Naive thymus-derived CD4-positive, alpha-beta T cell (primary cell): ENCODE measurements at regions not wholly inside any gene's neighbourhood (a gene's known extent, or its start where the extent isn't known, plus 50 kb on each side); places are given as distances from the start of the nearest gene placed in this dataset.

Experiments
- ATAC-seq: fragments of 150-1000 bp; cut with Tn5 transposase; 2 replicates; pipeline ENCODE4 v1.10.0; 2021; ENCODE audit warnings: mild to moderate bottlenecking, moderate library complexity
- CTCF ChIA-PET: fragments of 350-600 bp; sonication (Branson Sonifier 250); formaldehyde crosslinking; loops from one replicate; lab custom pipeline; 2021; ENCODE audit warnings: antibody characterized with exemption; lab: Charles Lee
- POLR2A ChIA-PET: fragments of 350-600 bp; sonication (Branson Sonifier 250); formaldehyde crosslinking; loops from one replicate; lab custom pipeline; 2021; ENCODE audit warnings: antibody characterized with exemption, inconsistent platforms; lab: Charles Lee
- DNase-seq, 9 donors: peaks; one replicate each; pipeline versions ENCODE4 v3.0.0 to v3.0.0-alpha.2; 2020 to 2022; ENCODE audit warnings: mixed read lengths in 1 of 9
- H3K27ac ChIP-seq: one replicate; pipeline ENCODE4 v1.7.0; 2013; ENCODE audit warnings: mild to moderate bottlenecking, low read depth, low read length, moderate library complexity
- H3K27me3 ChIP-seq, 2 donors: one replicate each; pipeline ENCODE4 v1.7.0; 2013; ENCODE audit warnings: low read length in 2 of 2, mild to moderate bottlenecking in 2 of 2, moderate library complexity in 2 of 2; ENCODE audit not compliant: control insufficient read depth in 2 of 2, insufficient read depth in 2 of 2
- H3K36me3 ChIP-seq, 3 experiments: 1 replicate in 2 of 3; 2 replicates in 1 of 3; pipeline ENCODE4 v1.7.0; 2013; ENCODE audit warnings: low read length in 3 of 3, mild to moderate bottlenecking in 3 of 3, moderate library complexity in 1 of 3; ENCODE audit not compliant: insufficient read depth in 3 of 3, control insufficient read depth in 2 of 3
- H3K4me1 ChIP-seq, 2 donors: one replicate each; pipeline ENCODE4 v1.7.0; 2013; ENCODE audit warnings: low read length in 2 of 2, mild to moderate bottlenecking in 2 of 2, moderate library complexity in 1 of 2; ENCODE audit not compliant: control insufficient read depth in 2 of 2, insufficient read depth in 2 of 2
- H3K4me3 ChIP-seq: 2 replicates; pipeline ENCODE4 v1.7.0; 2013; ENCODE audit warnings: mild to moderate bottlenecking, low read length
- H3K9me3 ChIP-seq, 3 experiments: 1 replicate in 2 of 3; 2 replicates in 1 of 3; pipeline ENCODE4 v1.7.0; 2013; ENCODE audit warnings: low read length in 3 of 3; ENCODE audit not compliant: control insufficient read depth in 2 of 3
- H3K27ac Mint-ChIP-seq, 9 donors: one replicate each; pipeline ENCODE4 v1.8.0; 2020 to 2022; ENCODE audit warnings: mixed read lengths in 9 of 9, mild to moderate bottlenecking in 8 of 9, moderate library complexity in 5 of 9, inconsistent platforms in 2 of 9
- H3K27me3 Mint-ChIP-seq, 5 donors: one replicate each; pipeline ENCODE4 v1.8.0; 2021 to 2022; ENCODE audit warnings: mixed read lengths in 5 of 5, mild to moderate bottlenecking in 1 of 5
- H3K36me3 Mint-ChIP-seq, 5 donors: one replicate each; pipeline ENCODE4 v1.8.0; 2020 to 2022; ENCODE audit warnings: mixed read lengths in 5 of 5, mild to moderate bottlenecking in 3 of 5, inconsistent platforms in 1 of 5
- H3K4me1 Mint-ChIP-seq, 7 donors: one replicate each; pipeline ENCODE4 v1.8.0; 2020 to 2022; ENCODE audit warnings: mixed read lengths in 7 of 7, mild to moderate bottlenecking in 3 of 7, inconsistent platforms in 1 of 7
- H3K4me3 Mint-ChIP-seq, 10 donors: one replicate each; pipeline ENCODE4 v1.8.0; 2020 to 2022; ENCODE audit warnings: mild to moderate bottlenecking in 10 of 10, mixed read lengths in 10 of 10, moderate library complexity in 6 of 10, inconsistent platforms in 2 of 10
- H3K9me3 Mint-ChIP-seq, 11 donors: one replicate each; pipeline ENCODE4 v1.8.0; 2020 to 2022; ENCODE audit warnings: mixed read lengths in 11 of 11, mild to moderate bottlenecking in 4 of 11, inconsistent platforms in 1 of 11, moderate library complexity in 1 of 11
- intact Hi-C, 2 donors: fragments of 100-400 bp; cut with micrococcal nuclease; formaldehyde crosslinking; loops; one replicate each; pipeline ENCODE4 v1.15.1; 2023

GRCh38 chr1:29569971-29570634 lies 333.8 kb downstream of the PTPRU start:
- POLR2A ChIA-PET: no interaction called here
- no peak for ATAC-seq

GRCh38 chr1:29567257-29567656 lies 330.9 kb downstream of the PTPRU start:
- H3K27me3 Mint-ChIP-seq: peaks cover 0 to 14% (median 2%) of the 10 kb centered on the region in 5 donors
- ChIA-PET POLR2A (no interaction called here), CTCF (no interaction called here)
- Histone ChIP-seq H3K27ac (no peak overlapping the region), H3K27me3 (no peaks in the 10 kb centered on the region), H3K9me3 (peaks cover 0 to 58% (median 7%) of the 10 kb centered on the region in 3 experiments), H3K4me1 (no peaks in the 10 kb centered on the region), H3K4me3 (no peak overlapping the region), H3K36me3 (no peaks in the 10 kb centered on the region)
- H3K36me3 Mint-ChIP-seq: peaks cover 0 to 10% (median 0%) of the 10 kb centered on the region in 5 donors
- intact Hi-C loops: no loop called here
- ATAC-seq (no peak), DNase-seq (no peak)
- H3K4me3 Mint-ChIP-seq: no peak overlapping the region
- no peak overlapping the region for H3K27ac Mint-ChIP-seq
- H3K4me1 Mint-ChIP-seq: peaks cover 0 to 8% (median 0%) of the 10 kb centered on the region in 7 donors
- H3K9me3 Mint-ChIP-seq: peaks cover 0 to 73% (median 38%) of the 10 kb centered on the region in 11 donors

More at GRCh38 chr1:29569971-29570634, 333.8 kb downstream of the PTPRU start:
- H3K36me3 Mint-ChIP-seq: peaks cover 0 to 5% (median 0%) of the 10 kb centered on the region in 5 donors
- peaks cover 0 to 2% (median 0%) of the 10 kb centered on the region in 7 donors for H3K4me1 Mint-ChIP-seq
- no peak for DNase-seq
- CTCF ChIA-PET: no interaction called here
- Histone ChIP-seq H3K4me3 (no peak overlapping the region), H3K9me3 (peaks cover 0 to 31% (median 7%) of the 10 kb centered on the region in 3 experiments), H3K27ac (no peak overlapping the region), H3K4me1 (no peaks in the 10 kb centered on the region), H3K27me3 (no peaks in the 10 kb centered on the region), H3K36me3 (no peaks in the 10 kb centered on the region)
- peaks cover 0 to 19% (median 5%) of the 10 kb centered on the region in 5 donors for H3K27me3 Mint-ChIP-seq
- no peak overlapping the region for H3K4me3 Mint-ChIP-seq
- no peak overlapping the region for H3K27ac Mint-ChIP-seq
- H3K9me3 Mint-ChIP-seq: peaks cover 0 to 44% (median 19%) of the 10 kb centered on the region in 11 donors
- intact Hi-C loops: no loop called here

GRCh38 chr1:29565490-29565889 lies 329.2 kb downstream of the PTPRU start:
- Mint-ChIP-seq H3K27me3 (peaks cover 0 to 8% (median 0%) of the 10 kb centered on the region in 5 donors), H3K36me3 (peaks cover 0 to 11% (median 0%) of the 10 kb centered on the region in 5 donors), H3K27ac (no peak overlapping the region), H3K4me3 (no peak overlapping the region), H3K9me3 (peaks cover 0 to 76% (median 39%) of the 10 kb centered on the region in 11 donors), H3K4me1 (peaks cover 0 to 10% (median 0%) of the 10 kb centered on the region in 7 donors)
- Histone ChIP-seq H3K4me1 (no peaks in the 10 kb centered on the region), H3K4me3 (no peak overlapping the region), H3K36me3 (no peaks in the 10 kb centered on the region), H3K9me3 (peaks cover 0 to 58% (median 7%) of the 10 kb centered on the region in 3 experiments), H3K27me3 (no peaks in the 10 kb centered on the region), H3K27ac (no peak overlapping the region)
- POLR2A ChIA-PET: no interaction called here
- intact Hi-C loops: no loop called here
- CTCF ChIA-PET: no interaction called here
- no peak for DNase-seq
- no peak for ATAC-seq

- H3K4me1 ChIP-seq: no peaks in the 10 kb centered on the region
Measured at GRCh38 chr1:29563571-29563970, 327.2 kb downstream of the PTPRU start.

GRCh38 chr1:29563092-29563491 lies 326.8 kb downstream of the PTPRU start:
- ATAC-seq: no peak

More at GRCh38 chr1:29563571-29563970, 327.2 kb downstream of the PTPRU start:
- no peak overlapping the region for H3K27ac ChIP-seq
- H3K36me3 Mint-ChIP-seq: peaks cover 0 to 11% (median 0%) of the 10 kb centered on the region in 5 donors
- intact Hi-C loops: no loop called here
- no peaks in the 10 kb centered on the region for H3K27me3 ChIP-seq
- ATAC-seq (no peak), DNase-seq (no peak)
- H3K27ac Mint-ChIP-seq: no peak overlapping the region
- H3K9me3 Mint-ChIP-seq: peaks cover 0 to 66% (median 38%) of the 10 kb centered on the region in 11 donors
- POLR2A ChIA-PET: no interaction called here
- no peak overlapping the region for H3K4me3 Mint-ChIP-seq
- no peak overlapping the region for H3K4me3 ChIP-seq
- peaks cover 0 to 9% (median 5%) of the 10 kb centered on the region in 5 donors for H3K27me3 Mint-ChIP-seq
- CTCF ChIA-PET: no interaction called here
- peaks cover 0 to 57% (median 7%) of the 10 kb centered on the region in 3 experiments for H3K9me3 ChIP-seq
- peaks cover 0 to 14% (median 0%) of the 10 kb centered on the region in 7 donors for H3K4me1 Mint-ChIP-seq
- no peaks in the 10 kb centered on the region for H3K36me3 ChIP-seq

GRCh38 chr1:29559056-29559455 lies 322.7 kb downstream of the PTPRU start:
- H3K9me3 Mint-ChIP-seq: peaks cover 0 to 23% (median 15%) of the 10 kb centered on the region in 11 donors
- intact Hi-C loops: loop anchor here in 1 of 2 donors (5.0 kb wide), 1 partner anchor 178 kb away; no protein-coding TSS in a partner anchor

More at GRCh38 chr1:29563092-29563491, 326.8 kb downstream of the PTPRU start:
- peaks cover 0 to 14% (median 0%) of the 10 kb centered on the region in 7 donors for H3K4me1 Mint-ChIP-seq
- H3K27me3 Mint-ChIP-seq: peaks cover 0 to 10% (median 7%) of the 10 kb centered on the region in 5 donors
- Histone ChIP-seq H3K4me1 (no peaks in the 10 kb centered on the region), H3K4me3 (no peak overlapping the region), H3K36me3 (no peaks in the 10 kb centered on the region), H3K27ac (no peak overlapping the region), H3K27me3 (no peaks in the 10 kb centered on the region), H3K9me3 (peaks cover 0 to 52% (median 7%) of the 10 kb centered on the region in 3 experiments)
- H3K9me3 Mint-ChIP-seq: peaks cover 0 to 61% (median 38%) of the 10 kb centered on the region in 11 donors
- no peak for DNase-seq
- no peak overlapping the region for H3K4me3 Mint-ChIP-seq
- H3K36me3 Mint-ChIP-seq: peaks cover 0 to 11% (median 0%) of the 10 kb centered on the region in 5 donors
- intact Hi-C loops: no loop called here
- ChIA-PET POLR2A (no interaction called here), CTCF (no interaction called here)
- H3K27ac Mint-ChIP-seq: no peak overlapping the region

More at GRCh38 chr1:29559056-29559455, 322.7 kb downstream of the PTPRU start:
- ATAC-seq (no peak), DNase-seq (no peak)
- CTCF ChIA-PET: no interaction called here
- Histone ChIP-seq H3K27me3 (no peaks in the 10 kb centered on the region), H3K36me3 (no peaks in the 10 kb centered on the region), H3K9me3 (peaks cover 0 to 16% (median 0%) of the 10 kb centered on the region in 3 experiments), H3K4me3 (no peak overlapping the region), H3K27ac (no peak overlapping the region), H3K4me1 (no peaks in the 10 kb centered on the region)
- POLR2A ChIA-PET: no interaction called here
- Mint-ChIP-seq H3K4me1 (peaks cover 0 to 14% (median 0%) of the 10 kb centered on the region in 7 donors), H3K27me3 (peaks cover 0 to 16% (median 5%) of the 10 kb centered on the region in 5 donors), H3K36me3 (peaks cover 0 to 11% (median 0%) of the 10 kb centered on the region in 5 donors), H3K4me3 (no peak overlapping the region), H3K27ac (no peak overlapping the region)
